ENCODE measurements at regions not wholly inside any gene's neighbourhood (a gene's known extent, or its start where the extent isn't known, plus 50 kb on each side); places are given as distances from the start of the nearest gene placed in this dataset.

DNA sequence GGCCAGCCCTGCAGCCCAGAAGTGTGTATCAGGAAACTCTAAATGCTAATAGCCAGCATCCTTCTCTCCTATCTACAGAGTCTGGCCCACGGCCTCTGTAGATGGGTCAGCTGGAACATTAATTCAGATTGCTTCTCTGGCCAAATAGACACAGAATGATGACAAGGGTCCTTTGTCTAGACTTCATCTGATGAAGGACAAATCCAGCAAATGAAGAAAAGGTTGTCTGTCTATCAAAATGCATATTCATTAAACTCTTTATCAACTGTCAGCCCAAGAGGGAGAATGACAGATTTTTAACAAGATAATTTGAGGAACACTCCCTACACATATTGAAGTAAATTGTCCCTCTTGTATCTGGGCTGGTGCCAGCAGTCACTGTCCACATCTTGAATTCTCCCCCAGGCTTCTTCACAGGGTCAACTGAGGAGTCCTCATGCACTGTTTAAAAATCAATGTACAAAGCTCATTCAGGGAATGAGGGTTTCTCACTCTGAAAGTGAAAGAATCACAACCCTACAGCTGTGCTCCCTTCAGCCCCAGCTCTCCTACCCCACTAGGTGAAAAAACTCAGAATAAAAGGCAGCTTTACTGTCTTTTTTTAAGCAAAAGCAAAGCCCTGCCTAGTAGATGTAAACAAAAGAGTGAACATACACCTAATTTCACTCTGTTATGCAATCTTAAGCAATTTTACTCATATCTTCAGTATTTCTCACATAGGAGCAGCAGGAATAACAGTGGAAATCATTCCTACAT lies 507.7 kb downstream of the IGSF11 start:
- no peaks in the 10 kb centered on the region for H4K20me1 ChIP-seq (replicated peaks; ENCODE audit: insufficient read depth)
- DNase-seq (ENCODE audit: low spot score) (no peak), ATAC-seq (no peak)
- Mint-ChIP-seq H3K4me1 (peaks cover 2% of the 10 kb centered on the region; the same call in 2 of the 3 replicates), H3K27me3 (ENCODE audit: insufficient read depth, low read depth, poor library complexity) (no peaks in the 10 kb centered on the region), H3K27ac (no peak overlapping the region), H3K9me3 (peaks cover 5% of the 10 kb centered on the region), H3K4me3 (no peak overlapping the region), H3K36me3 (ENCODE audit: low read depth) (peaks cover 4% of the 10 kb centered on the region; the same call in 2 of the 3 replicates)
- H2AFZ ChIP-seq: no peak overlapping the region
- H3F3A ChIP-seq (replicated peaks; ENCODE audit: low read depth): no peaks in the 10 kb centered on the region
- H3K4me2 ChIP-seq: no peak overlapping the region
- no peak overlapping the region for H3K4me3 ChIP-seq
- no peaks in the 10 kb centered on the region for H3K4me1 ChIP-seq (ENCODE audit: insufficient read depth)
- H3K36me3 ChIP-seq (ENCODE audit: insufficient read depth): no peaks in the 10 kb centered on the region; the same call in 1 of the 2 replicates
- no peaks in the 10 kb centered on the region for H3K79me2 ChIP-seq (replicated peaks; ENCODE audit: insufficient read depth)
- peaks cover 10% of the 10 kb centered on the region; the same call in 1 of the 2 replicates for H3K9me2 ChIP-seq (ENCODE audit: insufficient read depth)
- H3K27me3 ChIP-seq (ENCODE audit: insufficient read depth): no peaks in the 10 kb centered on the region
- H3K27ac ChIP-seq (ENCODE audit: low read depth): no peak overlapping the region
- TF ChIP-seq ETS1 (IDR thresholded peaks at IDR 0.05) (no peak), EZH2 (IDR thresholded peaks at IDR 0.05; ENCODE audit: low read depth, unreplicated experiment) (no peak), CREB1 (CRISPR knock-in tag; IDR thresholded peaks at IDR 0.05; ENCODE audit: low read depth) (no peak), ZNF331 (CRISPR knock-in tag; IDR thresholded peaks at IDR 0.05; ENCODE audit: low read depth) (no peak), STAT1 (IDR thresholded peaks at IDR 0.05; ENCODE audit: unreplicated experiment) (no peak), EZH2phosphoT487 (IDR thresholded peaks at IDR 0.05; ENCODE audit: unreplicated experiment) (no peak), ZNF462 (CRISPR knock-in tag; IDR thresholded peaks at IDR 0.05) (no peak), JUNB (IDR thresholded peaks at IDR 0.05; ENCODE audit: unreplicated experiment) (no peak), NANOG (IDR thresholded peaks at IDR 0.05; ENCODE audit: borderline replicate concordance) (no peak), REST (IDR thresholded peaks at IDR 0.05; ENCODE audit: unreplicated experiment) (no peak), POLR2AphosphoS5 (IDR thresholded peaks at IDR 0.05; ENCODE audit: low read depth) (no peak), ZNF114 (CRISPR knock-in tag; IDR thresholded peaks at IDR 0.05) (no peak)
- TF ChIP-seq, protein P1, sequence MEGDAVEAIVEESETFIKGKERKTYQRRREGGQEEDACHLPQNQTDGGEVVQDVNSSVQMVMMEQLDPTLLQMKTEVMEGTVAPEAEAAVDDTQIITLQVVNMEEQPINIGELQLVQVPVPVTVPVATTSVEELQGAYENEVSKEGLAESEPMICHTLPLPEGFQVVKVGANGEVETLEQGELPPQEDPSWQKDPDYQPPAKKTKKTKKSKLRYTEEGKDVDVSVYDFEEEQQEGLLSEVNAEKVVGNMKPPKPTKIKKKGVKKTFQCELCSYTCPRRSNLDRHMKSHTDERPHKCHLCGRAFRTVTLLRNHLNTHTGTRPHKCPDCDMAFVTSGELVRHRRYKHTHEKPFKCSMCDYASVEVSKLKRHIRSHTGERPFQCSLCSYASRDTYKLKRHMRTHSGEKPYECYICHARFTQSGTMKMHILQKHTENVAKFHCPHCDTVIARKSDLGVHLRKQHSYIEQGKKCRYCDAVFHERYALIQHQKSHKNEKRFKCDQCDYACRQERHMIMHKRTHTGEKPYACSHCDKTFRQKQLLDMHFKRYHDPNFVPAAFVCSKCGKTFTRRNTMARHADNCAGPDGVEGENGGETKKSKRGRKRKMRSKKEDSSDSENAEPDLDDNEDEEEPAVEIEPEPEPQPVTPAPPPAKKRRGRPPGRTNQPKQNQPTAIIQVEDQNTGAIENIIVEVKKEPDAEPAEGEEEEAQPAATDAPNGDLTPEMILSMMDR (conservative IDR thresholded peaks at IDR 0.05; ENCODE audit: low read depth in 2 of 2): no peak

Measured in GM23338 (cell line).